IMR-90 (cell line): ENCODE measurements at regions not wholly inside any gene's neighbourhood (a gene's known extent, or its start where the extent isn't known, plus 50 kb on each side); places are given as distances from the start of the nearest gene placed in this dataset.

Source experiments
- ATAC-seq: fragments of 200-7000 bp; cut with Tn5 transposase; 2 replicates; pipeline ENCODE4 v1.9.1; 2020; ENCODE audit warnings: low read depth, mild to moderate bottlenecking, moderate library complexity
- BruUV-seq: library from RNA; stranded (reverse); fragments of 400-500 nt; replicated peaks from 2 replicates; lab custom pipeline; 2021; lab: Mats Ljungman, UMichigan
- CTCF ChIA-PET: fragments of 300-600 bp; formaldehyde crosslinking; extraction: SDS; loops from one replicate; lab custom pipeline; 2021; ENCODE audit warnings: antibody characterized with exemption; lab: Yijun Ruan, JAX
- POLR2A ChIA-PET: fragments of 300-600 bp; sonication (Branson Sonifier 250); formaldehyde crosslinking; loops from one replicate; lab custom pipeline; 2022; ENCODE audit warnings: antibody characterized with exemption; ENCODE audit not compliant: unreplicated experiment; lab: Charles Lee
- DNase-seq: peaks from one replicate; pipeline ENCODE4 v3.0.0; 2013
- H2AFZ ChIP-seq: replicated peaks from 2 replicates; pipeline ENCODE3; 2013; ENCODE audit warnings: low read length, mild to moderate bottlenecking; ENCODE audit not compliant: poor library complexity
- H2AK5ac ChIP-seq: 2 replicates; pipeline ENCODE4 v1.6.1; 2013; ENCODE audit warnings: low read depth, low read length, inconsistent platforms
- H2AK9ac ChIP-seq: replicated peaks from 2 replicates; pipeline ENCODE3; 2013; ENCODE audit warnings: mild to moderate bottlenecking, low read depth, low read length, moderate library complexity; ENCODE audit not compliant: poor library complexity
- H2BK120ac ChIP-seq: 2 replicates; pipeline ENCODE4 v1.6.1; 2013; ENCODE audit warnings: low read depth, low read length, inconsistent platforms
- H2BK15ac ChIP-seq: 3 replicates; pipeline ENCODE4 v1.6.1; 2013; ENCODE audit warnings: low read depth, low read length, inconsistent platforms
- H2BK20ac ChIP-seq: 2 replicates; pipeline ENCODE4 v1.6.1; 2013; ENCODE audit warnings: low read depth, mild to moderate bottlenecking, inconsistent platforms, low read length, moderate library complexity
- H2BK5ac ChIP-seq: 2 replicates; pipeline ENCODE4 v1.6.1; 2013; ENCODE audit warnings: mild to moderate bottlenecking, low read depth, low read length, inconsistent platforms; ENCODE audit not compliant: poor library complexity, severe bottlenecking
- H3K14ac ChIP-seq: replicated peaks from 2 replicates; pipeline ENCODE4 v1.6.1; 2013; ENCODE audit warnings: low read depth, low read length, inconsistent platforms
- H3K18ac ChIP-seq: 2 replicates; pipeline ENCODE4 v1.6.1; 2013; ENCODE audit warnings: low read depth, low read length, control low read depth
- H3K23ac ChIP-seq: 2 replicates; pipeline ENCODE4 v1.6.1; 2013; ENCODE audit warnings: low read depth, low read length, inconsistent platforms
- H3K27ac ChIP-seq: 2 replicates; pipeline ENCODE4 v1.5.1; 2013; ENCODE audit warnings: mild to moderate bottlenecking, control low read depth, low read length; ENCODE audit not compliant: insufficient read depth
- H3K27me3 ChIP-seq: 2 replicates; pipeline ENCODE4 v1.6.1; 2013; ENCODE audit warnings: low read length; ENCODE audit not compliant: control insufficient read depth, insufficient read depth
- H3K36me3 ChIP-seq: 2 replicates; pipeline ENCODE4 v1.6.1; 2013; ENCODE audit warnings: low read length, mixed read lengths; ENCODE audit not compliant: control insufficient read depth, insufficient read depth
- H3K4ac ChIP-seq: 2 replicates; pipeline ENCODE4 v1.6.1; 2013; ENCODE audit warnings: low read depth, low read length, inconsistent platforms
- H3K4me1 ChIP-seq: 2 replicates; pipeline ENCODE4 v1.6.1; 2013; ENCODE audit warnings: low read length, mixed read lengths; ENCODE audit not compliant: control insufficient read depth, insufficient read depth
- H3K4me2 ChIP-seq: 2 replicates; pipeline ENCODE4 v1.6.1; 2013; ENCODE audit warnings: low read depth, mild to moderate bottlenecking, control low read depth, low read length, moderate library complexity
- H3K4me3 ChIP-seq: 2 replicates; pipeline ENCODE4 v1.5.1; 2013; ENCODE audit warnings: low read depth, mild to moderate bottlenecking, control low read depth, low read length, moderate library complexity; ENCODE audit not compliant: insufficient read depth
- H3K56ac ChIP-seq: 2 replicates; pipeline ENCODE4 v1.6.1; 2013; ENCODE audit warnings: low read length, inconsistent platforms; ENCODE audit not compliant: insufficient read depth; ENCODE audit errors: extremely low read depth
- H3K79me1 ChIP-seq, 2 experiments: 2 replicates each; pipeline ENCODE4 v1.6.1; 2013; ENCODE audit warnings: low read length in 2 of 2, inconsistent platforms in 1 of 2, low read depth in 1 of 2
- H3K9ac ChIP-seq: 2 replicates; pipeline ENCODE4 v1.6.1; 2013; ENCODE audit warnings: low read depth, low read length, control low read depth
- H3K9me1 ChIP-seq: 2 replicates; pipeline ENCODE4 v1.6.1; 2013; ENCODE audit warnings: low read length, inconsistent platforms; ENCODE audit not compliant: insufficient read depth
- H3K9me3 ChIP-seq: 2 replicates; pipeline ENCODE4 v1.6.1; 2013; ENCODE audit warnings: low read length; ENCODE audit not compliant: control insufficient read depth, insufficient read depth
- H4K20me1 ChIP-seq: 2 replicates; pipeline ENCODE4 v1.6.1; 2013; ENCODE audit warnings: low read length, inconsistent platforms; ENCODE audit not compliant: insufficient read depth
- H4K5ac ChIP-seq: 2 replicates; pipeline ENCODE4 v1.6.1; 2013; ENCODE audit warnings: mild to moderate bottlenecking, low read depth, low read length, control low read depth
- H4K8ac ChIP-seq, 2 experiments: 2 replicates each; pipeline ENCODE4 v1.6.1; 2013; ENCODE audit warnings: low read depth in 2 of 2, low read length in 2 of 2, control low read depth in 1 of 2, inconsistent platforms in 1 of 2
- H4K91ac ChIP-seq: 2 replicates; pipeline ENCODE4 v1.6.1; 2013; ENCODE audit warnings: low read depth, low read length, inconsistent platforms; ENCODE audit not compliant: insufficient read depth
- NFE2L2 ChIP-seq: fragments of 150-350 bp; IDR thresholded peaks from 2 replicates; pipeline ENCODE4 v1.6.1; 2016; ENCODE audit warnings: low read depth, mild to moderate bottlenecking, low read length
- WGBS, 2 experiments: methylation state at CpG; one replicate each; pipeline versions ENCODE4 v1.1.5 to v1.1.7; 2013; ENCODE audit warnings: missing lambda C conversion rate in 2 of 2; ENCODE audit not compliant: insufficient read length in 1 of 2; ENCODE audit errors: extremely low coverage in 2 of 2; 5-methylcytosine and 5-hydroxymethylcytosine counted together
- dilution Hi-C: fragments of 300-500 bp; cut with HindIII; formaldehyde crosslinking; loops from one replicate; pipeline ENCODE4 v1.14.3; 2018; ENCODE audit warnings: low sequenced_read_pairs; ENCODE audit not compliant: unreplicated experiment
- in situ Hi-C: fragments of 300-500 bp; cut with MboI; formaldehyde crosslinking; loops from 3 replicates; pipeline ENCODE4 v1.14.3; 2019; ENCODE audit warnings: low sequenced_read_pairs, inconsistent platforms, mixed read lengths
- intact Hi-C: fragments of 100-400 bp; cut with micrococcal nuclease; formaldehyde crosslinking; loops from 2 replicates; pipeline ENCODE4 v1.10.0; 2022
- TF ChIP-seq, protein P1 (sequence below): conservative IDR thresholded peaks from 2 replicates; pipeline ENCODE4 v1.5.1; 2012; ENCODE audit warnings: mild to moderate bottlenecking, low read depth, low read length, improper control_type of control experiment

- no peak overlapping the region for H3K9ac ChIP-seq
- H3K4ac ChIP-seq: no peak overlapping the region
- no peak overlapping the region for H4K5ac ChIP-seq
- TF ChIP-seq, protein P1, sequence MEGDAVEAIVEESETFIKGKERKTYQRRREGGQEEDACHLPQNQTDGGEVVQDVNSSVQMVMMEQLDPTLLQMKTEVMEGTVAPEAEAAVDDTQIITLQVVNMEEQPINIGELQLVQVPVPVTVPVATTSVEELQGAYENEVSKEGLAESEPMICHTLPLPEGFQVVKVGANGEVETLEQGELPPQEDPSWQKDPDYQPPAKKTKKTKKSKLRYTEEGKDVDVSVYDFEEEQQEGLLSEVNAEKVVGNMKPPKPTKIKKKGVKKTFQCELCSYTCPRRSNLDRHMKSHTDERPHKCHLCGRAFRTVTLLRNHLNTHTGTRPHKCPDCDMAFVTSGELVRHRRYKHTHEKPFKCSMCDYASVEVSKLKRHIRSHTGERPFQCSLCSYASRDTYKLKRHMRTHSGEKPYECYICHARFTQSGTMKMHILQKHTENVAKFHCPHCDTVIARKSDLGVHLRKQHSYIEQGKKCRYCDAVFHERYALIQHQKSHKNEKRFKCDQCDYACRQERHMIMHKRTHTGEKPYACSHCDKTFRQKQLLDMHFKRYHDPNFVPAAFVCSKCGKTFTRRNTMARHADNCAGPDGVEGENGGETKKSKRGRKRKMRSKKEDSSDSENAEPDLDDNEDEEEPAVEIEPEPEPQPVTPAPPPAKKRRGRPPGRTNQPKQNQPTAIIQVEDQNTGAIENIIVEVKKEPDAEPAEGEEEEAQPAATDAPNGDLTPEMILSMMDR: no peak
- no peak for TF ChIP-seq NFE2L2
- in situ Hi-C loops: no loop called here
- no peaks in the 10 kb centered on the region for H3K79me1 ChIP-seq
- no peak overlapping the region for H3K14ac ChIP-seq
- H2BK20ac ChIP-seq: no peak overlapping the region
- no peaks in the 10 kb centered on the region for H3K9me1 ChIP-seq
- H2BK5ac ChIP-seq: no peak overlapping the region
- no peak overlapping the region for H3K4me3 ChIP-seq
- no peak overlapping the region for H3K4me2 ChIP-seq
- no peaks in the 10 kb centered on the region for H3K27me3 ChIP-seq
- no CpG with 5 or more reads among the region's 2 CpGs for WGBS, 2 experiments
- BruUV-seq: no TSS peak
- H2AK9ac ChIP-seq: no peak overlapping the region
- CTCF ChIA-PET: interaction anchor here (0.6 kb wide), 1 partner anchor 13 kb away, joined by 5 read pairs; no protein-coding TSS in a partner anchor
- H4K91ac ChIP-seq: no peak overlapping the region
- POLR2A ChIA-PET: no interaction called here
- dilution Hi-C loops: no loop called here
- no peak overlapping the region for H3K56ac ChIP-seq
- no peak overlapping the region for H2AK5ac ChIP-seq
- H4K20me1 ChIP-seq: no peaks in the 10 kb centered on the region
- no peak overlapping the region for H3K18ac ChIP-seq
- intact Hi-C loops: loop anchor here (5.0 kb wide), 1 partner anchor 744 kb away; the partner anchor contains the start of gene HCN1
- H4K8ac ChIP-seq: no peak overlapping the region
- ATAC-seq (no peak), DNase-seq (no peak)
- H2BK120ac ChIP-seq: no peak overlapping the region
- no peaks in the 10 kb centered on the region for H3K36me3 ChIP-seq
- H3K9me3 ChIP-seq: no peaks in the 10 kb centered on the region
- H3K23ac ChIP-seq: no peak overlapping the region
- no peaks in the 10 kb centered on the region for H3K4me1 ChIP-seq
- H2AFZ ChIP-seq: no peak overlapping the region
- H3K27ac ChIP-seq: no peak overlapping the region
- no peak overlapping the region for H2BK15ac ChIP-seq
Measured at GRCh38 chr5:44953078-44953477, 144.3 kb downstream of the MRPS30 start.
